SK-N-SH (cell line): ENCODE measurements at regions not wholly inside any gene's neighbourhood (a gene's known extent, or its start where the extent isn't known, plus 50 kb on each side); places are given as distances from the start of the nearest gene placed in this dataset.

Experiments used
- CHD2 ChIP-seq: fragments of 150-350 bp; IDR thresholded peaks from 2 replicates; pipeline ENCODE4 v1.6.1; 2018; ENCODE audit warnings: low read length; ENCODE audit not compliant: partially characterized antibody
- ELF1 ChIP-seq: IDR thresholded peaks from 2 replicates; pipeline ENCODE4 v1.4.0; 2012
- EP300 ChIP-seq, 2 experiments: IDR thresholded peaks; 2 replicates each; pipeline versions ENCODE4 v1.4.0 to v1.6.1; 2012; ENCODE audit warnings: borderline replicate concordance in 1 of 2, low read depth in 1 of 2, low read length in 1 of 2
- GABPA ChIP-seq: IDR thresholded peaks from 2 replicates; pipeline ENCODE4 v1.4.0; 2012; ENCODE audit warnings: low read depth, mild to moderate bottlenecking
- NRF1 ChIP-seq: IDR thresholded peaks from 2 replicates; pipeline ENCODE4 v1.6.1; 2012; ENCODE audit warnings: low read depth, mild to moderate bottlenecking, low read length
- POLR2AphosphoS5 ChIP-seq: IDR thresholded peaks from 2 replicates; pipeline ENCODE4 v1.6.1; 2012; ENCODE audit warnings: low read depth, low read length
- RAD21 ChIP-seq: IDR thresholded peaks from 2 replicates; pipeline ENCODE4 v1.6.1; 2012; ENCODE audit warnings: mild to moderate bottlenecking, low read length
- REST ChIP-seq: IDR thresholded peaks from 2 replicates; pipeline ENCODE4 v1.6.1; 2012; ENCODE audit warnings: mild to moderate bottlenecking, low read depth, low read length, moderate library complexity
- RXRA ChIP-seq: IDR thresholded peaks from 2 replicates; pipeline ENCODE4 v1.4.0; 2012; ENCODE audit warnings: low read depth, mild to moderate bottlenecking, borderline replicate concordance
- SMC3 ChIP-seq: IDR thresholded peaks from 2 replicates; pipeline ENCODE4 v1.6.1; 2012; ENCODE audit warnings: low read depth, low read length, improper control_type of control experiment
- TF ChIP-seq, protein P1 (sequence below): IDR thresholded peaks from 2 replicates; pipeline ENCODE4 v1.4.0; 2012; ENCODE audit warnings: low read depth
- TF ChIP-seq, protein P2 (sequence below): fragments of 200-600 bp; sonication (generic); IDR thresholded peaks from 2 replicates; pipeline ENCODE4 v1.6.1; 2017; ENCODE audit warnings: antibody characterized with exemption, mild to moderate bottlenecking, moderate library complexity
- TF ChIP-seq, protein P3 (sequence below): IDR thresholded peaks from 2 replicates; pipeline ENCODE4 v1.4.0; 2012; ENCODE audit warnings: low read depth, borderline replicate concordance
- TF ChIP-seq, protein P4 (sequence below): IDR thresholded peaks from 2 replicates; pipeline ENCODE4; 2012

DNA sequence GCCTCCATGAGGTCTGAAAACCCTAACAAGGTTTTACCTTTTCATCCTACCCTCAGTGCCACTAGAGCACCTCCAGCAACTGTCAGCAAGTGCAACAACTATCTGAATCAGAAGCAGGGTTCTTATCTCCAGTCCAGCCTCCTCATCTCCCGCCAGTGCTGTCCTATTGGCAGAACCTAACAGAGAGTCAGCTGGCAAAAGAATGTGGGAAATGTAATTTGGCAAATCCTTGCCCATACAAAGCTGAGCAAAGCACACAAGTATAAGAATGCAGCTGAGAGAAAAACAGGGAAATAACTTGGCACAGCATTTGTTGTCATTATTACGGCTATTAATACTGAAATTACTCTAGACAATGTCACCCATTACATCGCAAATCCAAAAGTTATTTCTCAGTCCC is 124.2 kb downstream of the ATP6V1G3 start:
- TF ChIP-seq, protein P1, sequence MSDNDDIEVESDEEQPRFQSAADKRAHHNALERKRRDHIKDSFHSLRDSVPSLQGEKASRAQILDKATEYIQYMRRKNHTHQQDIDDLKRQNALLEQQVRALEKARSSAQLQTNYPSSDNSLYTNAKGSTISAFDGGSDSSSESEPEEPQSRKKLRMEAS: no peak
- no peak for TF ChIP-seq EP300 (IDR thresholded peaks at IDR 0.05; ENCODE audit: borderline replicate concordance in 1 of 2, low read depth in 1 of 2, low read length in 1 of 2)
- TF ChIP-seq, protein P2, sequence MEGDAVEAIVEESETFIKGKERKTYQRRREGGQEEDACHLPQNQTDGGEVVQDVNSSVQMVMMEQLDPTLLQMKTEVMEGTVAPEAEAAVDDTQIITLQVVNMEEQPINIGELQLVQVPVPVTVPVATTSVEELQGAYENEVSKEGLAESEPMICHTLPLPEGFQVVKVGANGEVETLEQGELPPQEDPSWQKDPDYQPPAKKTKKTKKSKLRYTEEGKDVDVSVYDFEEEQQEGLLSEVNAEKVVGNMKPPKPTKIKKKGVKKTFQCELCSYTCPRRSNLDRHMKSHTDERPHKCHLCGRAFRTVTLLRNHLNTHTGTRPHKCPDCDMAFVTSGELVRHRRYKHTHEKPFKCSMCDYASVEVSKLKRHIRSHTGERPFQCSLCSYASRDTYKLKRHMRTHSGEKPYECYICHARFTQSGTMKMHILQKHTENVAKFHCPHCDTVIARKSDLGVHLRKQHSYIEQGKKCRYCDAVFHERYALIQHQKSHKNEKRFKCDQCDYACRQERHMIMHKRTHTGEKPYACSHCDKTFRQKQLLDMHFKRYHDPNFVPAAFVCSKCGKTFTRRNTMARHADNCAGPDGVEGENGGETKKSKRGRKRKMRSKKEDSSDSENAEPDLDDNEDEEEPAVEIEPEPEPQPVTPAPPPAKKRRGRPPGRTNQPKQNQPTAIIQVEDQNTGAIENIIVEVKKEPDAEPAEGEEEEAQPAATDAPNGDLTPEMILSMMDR: no peak
- TF ChIP-seq, protein P3, sequence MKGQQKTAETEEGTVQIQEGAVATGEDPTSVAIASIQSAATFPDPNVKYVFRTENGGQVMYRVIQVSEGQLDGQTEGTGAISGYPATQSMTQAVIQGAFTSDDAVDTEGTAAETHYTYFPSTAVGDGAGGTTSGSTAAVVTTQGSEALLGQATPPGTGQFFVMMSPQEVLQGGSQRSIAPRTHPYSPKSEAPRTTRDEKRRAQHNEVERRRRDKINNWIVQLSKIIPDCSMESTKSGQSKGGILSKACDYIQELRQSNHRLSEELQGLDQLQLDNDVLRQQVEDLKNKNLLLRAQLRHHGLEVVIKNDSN: no peak
- no peak for TF ChIP-seq CHD2
- TF ChIP-seq RAD21: no peak
- TF ChIP-seq, protein P4, sequence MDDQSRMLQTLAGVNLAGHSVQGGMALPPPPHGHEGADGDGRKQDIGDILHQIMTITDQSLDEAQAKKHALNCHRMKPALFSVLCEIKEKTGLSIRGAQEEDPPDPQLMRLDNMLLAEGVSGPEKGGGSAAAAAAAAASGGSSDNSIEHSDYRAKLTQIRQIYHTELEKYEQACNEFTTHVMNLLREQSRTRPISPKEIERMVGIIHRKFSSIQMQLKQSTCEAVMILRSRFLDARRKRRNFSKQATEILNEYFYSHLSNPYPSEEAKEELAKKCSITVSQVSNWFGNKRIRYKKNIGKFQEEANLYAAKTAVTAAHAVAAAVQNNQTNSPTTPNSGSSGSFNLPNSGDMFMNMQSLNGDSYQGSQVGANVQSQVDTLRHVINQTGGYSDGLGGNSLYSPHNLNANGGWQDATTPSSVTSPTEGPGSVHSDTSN: 0 out of 2 replicates have a peak, but pooled peaks have one; percentile 12
- TF ChIP-seq POLR2AphosphoS5: no peak
- TF ChIP-seq REST: no peak
- TF ChIP-seq ELF1: no peak
- no peak for TF ChIP-seq RXRA
- no peak for TF ChIP-seq SMC3
- no peak for TF ChIP-seq GABPA
- no peak for TF ChIP-seq NRF1
